Heart left ventricle (tissue), 13 donors: ENCODE measurements at regions not wholly inside any gene's neighbourhood (a gene's known extent, or its start where the extent isn't known, plus 50 kb on each side); places are given as distances from the start of the nearest gene placed in this dataset.

Source experiments
- POLR2A ChIP-seq, 2 donors: fragments of 450-650 bp; IDR thresholded peaks; one replicate each; pipeline ENCODE4 v1.6.1; 2017; ENCODE audit warnings: antibody characterized with exemption in 2 of 2, mild to moderate bottlenecking in 2 of 2, moderate library complexity in 2 of 2
- TF ChIP-seq, protein P1 (sequence below), 12 donors: fragments of 200-600 bp; sonication (generic) in 4 of 12; IDR thresholded peaks; one replicate each; pipeline versions ENCODE4 v1.5.0 to v1.8.0; 2018 to 2022; ENCODE audit warnings: antibody characterized with exemption in 12 of 12, mild to moderate bottlenecking in 5 of 12
- donor health status: ischemic (EF 13 %, LVEDD 7.1; RV severe dilation, severe dysfunction).
- donor health status: DM: no; HTN: yes; CAD: no.
- donor health status: DM: no; HTN: no; CAD: no.
- donor health status: ischemic (EF 25% LVEDD 6.9; RV normal size, moderate dysfunction).
- donor health status: ischemic (EF 25% LVEDD 5.7; RV mildly dilated, moderate dysfunction).
- donor health status: ischemic (EF 35%, LVEDD 5.7; RV mildly dilated, moderate dysfunction).
- donor health status: nonischemic (EF 11% LVEDD 7.7; RV severe dilation, severe dysfunction).
- donor health status: DM: yes; HTN: yes; CAD: no.
- donor health status: PGD.
- donor health status: ischemic (EF 29% LVEDD 5.4; RV normal size, mild dysfunction).
- donor health status: nonischemic (EF 23%, LVEDD 6.1; RV moderate dilation, normal function).

DNA sequence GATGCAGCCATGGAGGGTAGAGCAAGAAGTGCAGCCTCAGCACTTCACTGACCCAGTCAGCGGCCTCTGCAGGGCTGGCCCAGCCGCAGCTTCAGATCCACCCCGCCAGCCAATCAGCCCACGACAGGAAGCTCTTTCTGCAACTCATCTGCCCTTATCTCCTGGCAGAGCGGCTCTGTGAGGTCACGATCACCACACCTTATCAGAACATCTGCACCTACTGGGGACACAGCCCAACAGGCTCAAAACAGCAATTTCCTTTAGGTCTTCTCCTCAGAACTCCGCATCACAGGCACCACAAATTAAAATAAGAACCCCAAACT is 287.3 kb downstream of the BCL11B start:
- TF ChIP-seq, protein P1, sequence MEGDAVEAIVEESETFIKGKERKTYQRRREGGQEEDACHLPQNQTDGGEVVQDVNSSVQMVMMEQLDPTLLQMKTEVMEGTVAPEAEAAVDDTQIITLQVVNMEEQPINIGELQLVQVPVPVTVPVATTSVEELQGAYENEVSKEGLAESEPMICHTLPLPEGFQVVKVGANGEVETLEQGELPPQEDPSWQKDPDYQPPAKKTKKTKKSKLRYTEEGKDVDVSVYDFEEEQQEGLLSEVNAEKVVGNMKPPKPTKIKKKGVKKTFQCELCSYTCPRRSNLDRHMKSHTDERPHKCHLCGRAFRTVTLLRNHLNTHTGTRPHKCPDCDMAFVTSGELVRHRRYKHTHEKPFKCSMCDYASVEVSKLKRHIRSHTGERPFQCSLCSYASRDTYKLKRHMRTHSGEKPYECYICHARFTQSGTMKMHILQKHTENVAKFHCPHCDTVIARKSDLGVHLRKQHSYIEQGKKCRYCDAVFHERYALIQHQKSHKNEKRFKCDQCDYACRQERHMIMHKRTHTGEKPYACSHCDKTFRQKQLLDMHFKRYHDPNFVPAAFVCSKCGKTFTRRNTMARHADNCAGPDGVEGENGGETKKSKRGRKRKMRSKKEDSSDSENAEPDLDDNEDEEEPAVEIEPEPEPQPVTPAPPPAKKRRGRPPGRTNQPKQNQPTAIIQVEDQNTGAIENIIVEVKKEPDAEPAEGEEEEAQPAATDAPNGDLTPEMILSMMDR (IDR thresholded peaks at IDR 0.05) = no peak
- no peak for TF ChIP-seq POLR2A (IDR thresholded peaks at IDR 0.05)
